ENCODE measurements at regions not wholly inside any gene's neighbourhood (a gene's known extent, or its start where the extent isn't known, plus 50 kb on each side); places are given as distances from the start of the nearest gene placed in this dataset.
"Not testable (repeated sequence)": the region's sequence is repeated elsewhere in the genome, so short reads cannot be mapped to it uniquely, and the experiment has no call there.

- not testable (repeated sequence) for DNase-seq
These were observed 62.4 kb upstream of the GBA3 start for GRCh38 chr4:22630161-22630975.

GRCh38 chr4:22631167-22631566 is 61.6 kb upstream of the GBA3 start:
- not testable (repeated sequence) for DNase-seq

GRCh38 chr4:22634541-22635181 is 58.1 kb upstream of the GBA3 start:
- no peak for DNase-seq

- DNase-seq, result not testable (repeated sequence)
These were observed 57.6 kb upstream of the GBA3 start for GRCh38 chr4:22635182-22635549.

- DNase-seq, result no peak
These were observed 57.0 kb upstream of the GBA3 start for GRCh38 chr4:22635692-22636091.

GRCh38 chr4:22637306-22637705 is 55.4 kb upstream of the GBA3 start:
- no peak for DNase-seq
